Posterior cingulate gyrus (tissue), 11 donors: ENCODE measurements at regions not wholly inside any gene's neighbourhood (a gene's known extent, or its start where the extent isn't known, plus 50 kb on each side); places are given as distances from the start of the nearest gene placed in this dataset.

ENCODE experiments used
- DNase-seq, 10 donors: peaks; one replicate each; pipeline versions ENCODE4 v3.0.0 to v3.0.0-alpha.2; 2020 to 2021; ENCODE audit warnings: mixed read lengths in 3 of 10
- intact Hi-C: fragments of 100-400 bp; cut with DNase I; formaldehyde crosslinking; loops from one replicate; pipeline ENCODE4 v1.15.1; 2023

- intact Hi-C loops, result no loop called here
- DNase-seq, result no peak
These were observed 389.7 kb upstream of the NR3C2 start for GRCh38 chr4:148831945-148832344.

DNA sequence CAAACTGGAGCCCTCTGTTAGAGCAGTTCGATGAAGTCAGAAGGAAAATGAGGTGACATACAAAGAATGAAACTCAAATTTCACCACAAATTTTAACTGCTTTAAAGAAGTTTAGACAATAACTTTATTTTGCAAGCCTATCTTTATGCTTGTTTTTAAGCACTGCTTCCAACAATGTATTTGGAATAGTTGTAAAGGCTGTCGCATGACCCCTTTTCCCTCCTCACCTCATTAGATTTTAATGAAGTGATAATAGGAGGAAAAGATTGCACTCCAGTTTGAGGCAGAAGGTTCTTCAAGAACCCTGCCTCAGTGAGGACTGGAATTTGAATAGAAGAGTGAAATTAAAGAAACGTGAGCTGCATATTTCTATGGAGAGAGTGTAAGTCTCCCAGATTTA lies 386.1 kb upstream of the NR3C2 start:
- intact Hi-C loops, result no loop called here
- no peak for DNase-seq

DNA sequence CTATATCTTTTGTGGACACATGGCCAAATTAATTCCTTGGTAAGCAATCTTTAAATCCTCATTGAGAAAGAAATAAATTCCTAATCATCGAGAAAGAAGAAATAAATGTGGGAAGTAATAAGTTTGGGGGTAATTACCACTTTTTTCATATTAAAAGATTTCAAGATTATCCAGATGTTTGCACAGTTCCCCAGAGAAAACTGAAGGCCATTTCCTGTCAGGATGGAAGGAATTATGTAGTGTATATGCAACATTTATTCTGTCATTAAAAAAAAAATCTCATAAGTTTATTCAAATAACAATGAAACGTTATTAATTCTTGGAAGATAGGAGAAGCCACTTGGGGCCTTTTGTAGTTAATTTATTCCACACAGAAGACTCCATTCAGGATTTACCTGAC lies 385.6 kb upstream of the NR3C2 start:
- intact Hi-C loops, result no loop called here
- DNase-seq, result no peak

DNA sequence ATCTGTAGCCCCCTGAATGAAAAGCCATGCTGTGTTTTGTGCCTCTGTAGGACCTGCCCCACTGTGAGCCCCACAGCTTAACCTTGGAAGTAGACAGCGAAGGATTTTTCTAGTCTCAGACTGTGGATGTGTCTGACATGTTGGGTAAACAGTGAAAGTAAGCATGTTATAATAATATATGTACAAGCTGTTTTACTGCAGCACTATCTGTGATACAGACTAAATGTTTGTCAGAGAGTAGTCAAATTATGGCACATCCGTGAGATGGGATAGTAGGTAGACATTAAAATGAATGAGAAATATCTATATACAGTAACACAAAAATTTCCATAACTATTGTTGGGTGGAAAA lies 381.2 kb upstream of the NR3C2 start:
- no peak for DNase-seq
- intact Hi-C loops, result no loop called here

DNA sequence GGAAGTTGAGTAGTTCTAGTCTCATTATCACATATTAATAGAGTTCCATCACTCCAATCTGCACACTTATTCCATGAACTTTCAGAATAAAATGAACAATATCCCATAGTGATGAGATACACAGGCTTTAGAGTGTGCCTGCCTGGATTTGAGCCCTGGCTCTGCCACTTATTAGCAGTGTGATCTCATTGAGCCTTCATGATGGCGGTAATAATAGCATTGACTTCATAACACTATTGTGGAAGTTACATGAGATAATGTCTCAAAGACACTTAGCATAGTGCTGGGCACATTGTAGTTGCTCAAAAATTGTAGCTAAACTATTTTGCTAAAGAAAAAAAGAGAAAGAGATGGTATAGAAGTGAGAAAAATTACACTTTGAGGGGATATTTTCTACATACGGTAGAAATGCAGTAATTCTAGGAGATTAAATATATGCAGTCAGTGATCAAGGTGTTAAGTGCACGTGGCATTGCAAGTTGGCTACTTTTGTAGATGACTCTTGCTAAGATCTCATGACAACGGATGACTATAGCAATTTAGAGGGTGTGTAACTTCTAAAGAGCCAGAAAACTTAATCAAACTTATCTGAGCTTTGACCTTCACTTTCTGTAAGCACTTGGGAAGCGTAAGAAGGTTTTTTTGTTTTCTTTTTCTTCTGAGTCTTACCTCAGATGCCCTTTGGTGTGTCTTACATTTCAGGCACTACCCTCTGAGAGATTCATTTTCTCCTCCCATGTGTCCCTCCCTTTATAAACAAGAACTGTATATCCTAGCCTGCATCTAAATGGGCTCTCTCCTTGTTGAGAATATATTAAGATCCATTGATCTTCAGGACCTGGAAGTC lies 380.6 kb upstream of the NR3C2 start:
- DNase-seq, result no peak
- intact Hi-C loops, result no loop called here

DNA sequence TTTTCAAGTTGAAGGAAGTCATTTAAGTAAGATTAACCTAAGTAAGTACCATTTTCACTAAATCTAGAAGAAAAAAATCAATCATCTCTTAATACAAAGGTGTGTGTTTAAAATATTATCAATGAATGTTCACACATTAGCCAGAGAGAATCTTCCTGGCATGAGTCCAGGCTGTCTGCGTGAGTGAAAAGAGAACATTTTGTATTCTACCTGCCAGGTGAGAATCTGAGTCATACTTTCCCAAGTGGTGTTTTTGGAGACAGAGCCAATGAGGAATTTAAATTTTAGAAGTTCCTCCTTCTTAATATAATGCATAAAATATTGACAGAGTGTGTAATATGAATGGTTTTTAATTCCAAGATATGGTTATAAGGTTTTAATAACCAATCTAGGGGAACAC lies 371.8 kb upstream of the NR3C2 start:
- intact Hi-C loops, result no loop called here
- no peak for DNase-seq

DNA sequence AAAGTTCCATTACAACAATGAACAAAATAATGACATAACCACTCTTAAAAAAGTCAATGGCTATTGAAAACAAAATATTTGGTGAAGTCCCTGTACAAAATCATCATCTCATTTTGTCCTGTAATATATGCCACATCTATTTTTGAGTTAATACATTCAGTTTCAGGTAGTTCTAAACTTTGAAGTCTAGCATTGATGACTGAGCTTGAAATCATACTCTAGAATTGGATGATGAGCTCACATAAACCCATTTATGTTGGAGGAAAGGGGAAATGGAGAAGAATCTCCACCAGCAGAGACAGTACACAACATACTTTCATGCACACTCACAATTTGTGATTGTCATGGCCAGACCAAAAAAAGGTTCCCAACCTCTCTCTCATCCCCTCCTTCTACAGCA lies 371.1 kb upstream of the NR3C2 start:
- no peak for DNase-seq
- intact Hi-C loops, result no loop called here

DNA sequence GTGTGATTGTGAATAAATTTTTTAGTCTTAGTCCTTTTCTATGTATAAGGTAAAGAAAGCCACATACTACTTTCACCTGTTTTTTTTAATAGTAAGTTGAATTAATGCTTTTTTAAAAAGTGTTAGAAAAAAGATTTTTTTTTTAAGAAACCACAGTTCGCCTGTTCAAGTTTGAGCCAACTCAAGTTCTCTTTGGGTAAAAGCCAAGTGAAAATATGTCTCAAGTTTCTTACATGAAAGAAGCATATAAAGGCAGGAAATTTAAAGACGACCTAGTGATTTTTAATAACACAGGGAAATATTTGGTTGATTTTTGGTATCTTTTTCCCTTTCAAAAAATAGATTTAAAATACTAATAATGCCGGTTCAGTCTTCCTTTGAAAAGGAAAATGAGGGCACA lies 369.9 kb upstream of the NR3C2 start:
- intact Hi-C loops, result no loop called here
- no peak for DNase-seq

- no peak for DNase-seq
- intact Hi-C loops, result no loop called here
These were observed 368.2 kb upstream of the NR3C2 start for GRCh38 chr4:148810461-148810860.

DNA sequence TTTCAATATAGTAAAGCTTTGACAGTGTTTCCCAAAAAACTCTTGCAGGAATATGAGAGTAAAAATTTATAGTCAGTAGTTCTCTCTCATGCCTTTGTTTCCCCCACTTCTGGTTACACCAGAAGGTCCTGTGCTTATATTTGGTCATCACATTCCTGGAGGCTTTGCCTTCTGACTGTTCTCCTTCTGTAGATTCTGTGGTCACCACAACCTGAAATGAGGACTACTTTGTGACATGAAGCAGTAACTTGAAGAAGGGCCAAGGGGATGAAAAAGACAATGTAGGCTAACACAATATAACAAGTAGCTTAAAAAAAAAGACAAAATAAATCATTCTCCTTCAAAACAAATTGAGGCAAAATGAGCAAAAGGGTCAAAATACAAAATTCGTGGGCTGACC lies 366.2 kb upstream of the NR3C2 start:
- intact Hi-C loops, result no loop called here
- DNase-seq, result no peak

DNA sequence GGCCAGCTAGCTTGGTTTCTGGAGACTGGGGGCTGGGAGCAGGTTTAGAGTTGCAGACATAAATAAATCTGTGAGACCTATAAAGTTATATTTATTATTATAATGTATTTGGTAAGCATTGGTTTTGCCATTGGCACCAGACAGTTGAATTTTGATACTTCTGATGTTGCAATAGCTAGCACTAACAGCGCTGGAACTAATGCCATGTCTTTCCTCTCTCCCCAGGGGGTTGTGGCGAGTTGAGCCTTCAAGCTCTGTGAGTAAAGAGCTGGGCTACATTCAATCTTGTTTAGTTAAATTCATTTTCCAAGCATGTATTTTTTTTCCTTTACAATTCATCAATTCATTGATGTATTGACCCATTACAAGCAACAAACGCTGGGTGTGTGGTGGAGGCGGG lies 358.7 kb upstream of the NR3C2 start:
- DNase-seq, result no peak
- intact Hi-C loops, result no loop called here

DNA sequence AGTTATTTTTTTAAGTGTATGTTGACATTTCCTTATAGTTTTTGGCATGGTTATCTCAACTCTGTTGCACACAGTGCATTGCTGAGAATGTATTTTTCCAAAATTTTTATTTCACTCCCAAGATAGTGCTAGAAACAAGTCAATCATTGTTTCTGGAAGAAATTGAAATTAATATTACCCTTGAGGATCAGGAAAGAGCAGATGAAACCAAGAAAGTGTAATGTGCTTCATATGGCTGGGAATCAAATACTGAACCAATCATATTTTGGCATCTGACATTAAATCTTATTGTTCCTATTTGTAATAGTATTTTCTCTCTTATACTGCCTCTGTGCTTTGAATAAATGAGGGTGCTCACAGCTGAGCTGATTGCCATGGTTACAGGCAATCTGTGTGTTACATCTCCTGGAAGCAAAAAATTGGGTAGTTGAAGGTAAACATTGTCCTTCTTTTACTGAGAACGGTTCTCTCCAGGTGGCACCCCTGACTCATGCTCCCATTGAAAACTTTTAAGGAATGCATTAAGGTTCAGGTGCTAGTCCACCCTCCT lies 358.2 kb upstream of the NR3C2 start:
- intact Hi-C loops, result no loop called here
- DNase-seq, result no peak

- intact Hi-C loops, result no loop called here
- no peak for DNase-seq
These were observed 353.1 kb upstream of the NR3C2 start for GRCh38 chr4:148795156-148795864.

- DNase-seq, result no peak
- intact Hi-C loops, result no loop called here
These were observed 351.0 kb upstream of the NR3C2 start for GRCh38 chr4:148793221-148793620.

GRCh38 chr4:148790691-148791090 lies 348.5 kb upstream of the NR3C2 start:
- DNase-seq, result no peak
- intact Hi-C loops, result no loop called here

DNA sequence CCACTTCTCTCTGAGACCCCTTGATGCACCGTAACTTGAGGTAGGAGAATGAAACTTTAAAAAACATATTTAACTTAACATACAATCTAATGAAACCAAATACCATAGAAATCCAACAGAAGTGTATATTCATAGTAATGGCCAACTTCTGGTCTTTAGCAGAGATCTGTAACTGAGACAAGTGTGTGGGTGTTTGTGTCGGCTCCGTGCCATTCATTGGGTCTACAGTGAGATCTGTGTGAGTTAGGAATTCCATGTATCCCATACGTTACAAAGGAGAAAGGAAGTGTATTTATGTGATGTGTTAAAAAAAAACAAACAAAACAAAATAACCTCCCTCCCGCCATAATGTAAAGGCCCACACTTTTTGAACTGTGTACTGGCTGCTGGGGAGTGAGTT lies 348.0 kb upstream of the NR3C2 start:
- peak in 4 of 10 donors; percentile 20 to 83 (median 28) for DNase-seq
- intact Hi-C loops, result no loop called here

GRCh38 chr4:148787831-148788477 lies 345.7 kb upstream of the NR3C2 start:
- no peak for DNase-seq
- intact Hi-C loops, result no loop called here

DNA sequence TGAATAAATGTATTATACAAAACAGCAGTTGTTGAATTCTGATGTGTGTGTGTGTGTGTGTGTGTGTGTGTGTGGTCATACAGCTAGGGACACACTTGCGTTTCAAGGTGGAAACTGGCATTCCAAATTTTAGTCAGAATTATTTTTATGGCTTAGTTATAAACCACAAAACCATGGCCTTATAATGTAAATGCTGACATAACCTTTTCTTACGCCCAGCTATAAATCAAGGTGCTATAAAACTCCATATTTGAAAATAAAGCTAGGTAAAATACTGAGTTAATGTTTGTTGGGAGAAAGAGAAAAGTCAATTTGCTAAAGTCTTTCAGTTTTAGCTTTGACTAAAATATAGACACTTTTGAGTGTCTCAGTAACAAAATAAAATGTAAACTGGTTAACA lies 345.1 kb upstream of the NR3C2 start:
- intact Hi-C loops, result no loop called here
- DNase-seq, result no peak

DNA sequence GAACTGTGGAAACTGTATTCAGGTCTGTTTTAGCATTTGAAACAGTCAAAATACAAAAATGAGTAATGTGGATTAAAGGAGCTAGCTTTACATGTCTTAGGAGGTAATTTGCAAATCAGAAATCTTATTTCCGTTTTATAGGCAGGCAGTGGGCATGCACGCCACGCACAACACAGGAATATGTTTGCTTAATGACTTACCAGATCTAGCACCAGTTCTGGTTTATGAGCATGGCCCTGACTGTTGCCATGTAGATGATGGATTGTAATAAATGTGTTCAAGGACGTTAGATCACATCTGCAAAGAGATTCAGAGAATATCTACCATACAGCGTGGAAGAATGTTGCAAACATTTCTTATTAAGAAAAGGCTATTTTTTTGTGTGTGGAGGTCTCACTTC lies 344.5 kb upstream of the NR3C2 start:
- DNase-seq, result no peak
- intact Hi-C loops, result no loop called here

DNA sequence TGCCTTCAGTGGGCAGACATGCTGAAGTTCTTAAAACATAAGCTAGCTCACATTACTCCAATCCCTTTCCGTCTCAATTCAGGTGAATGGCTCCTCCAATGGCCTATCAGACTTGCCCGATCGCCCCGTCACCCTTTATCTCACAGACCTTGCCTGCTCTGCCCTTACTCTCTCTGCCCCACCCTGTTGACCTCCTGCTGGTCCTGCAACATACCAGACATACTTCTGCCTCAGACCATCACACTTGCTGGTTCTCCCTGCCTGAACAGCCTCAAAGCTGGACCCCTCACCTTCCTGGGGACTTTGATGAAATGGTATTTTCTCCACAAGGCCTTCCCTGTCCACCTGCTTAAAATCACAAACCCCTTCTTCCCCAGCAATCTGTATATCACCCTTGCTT lies 340.1 kb upstream of the NR3C2 start:
- DNase-seq, result peak in 1 of 10 donors; percentile 37
- intact Hi-C loops, result no loop called here

DNA sequence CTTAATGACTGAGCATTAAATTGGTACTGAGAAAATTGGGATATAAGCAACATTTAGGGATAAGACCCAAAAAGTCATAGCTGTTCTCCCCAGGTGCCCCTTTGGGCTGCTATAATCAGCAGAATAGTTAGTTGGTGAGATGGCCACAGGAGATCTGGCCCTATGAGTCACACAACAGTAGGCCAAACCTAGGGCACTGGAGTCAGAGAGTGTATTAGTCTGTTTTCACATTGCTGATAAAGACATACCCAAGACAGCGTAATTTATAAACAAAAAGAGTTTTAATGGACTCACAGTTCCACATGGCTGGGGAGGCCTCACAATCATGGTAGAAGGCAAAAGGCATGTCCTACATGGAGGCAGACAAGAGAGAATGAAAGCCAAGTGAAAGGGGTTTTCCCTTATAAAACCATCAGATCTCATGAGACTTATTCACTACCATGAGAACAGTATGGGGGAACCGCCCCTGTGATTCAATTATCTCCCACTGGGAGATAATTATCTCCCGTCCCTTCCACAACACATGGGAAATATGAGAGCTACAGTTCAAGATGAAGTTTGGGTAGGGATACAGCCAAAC lies 338.3 kb upstream of the NR3C2 start:
- intact Hi-C loops, result no loop called here

More for the DNA sequence above, 338.3 kb upstream of the NR3C2 start:
- no peak for DNase-seq
